ENCODE measurements at regions not wholly inside any gene's neighbourhood (a gene's known extent, or its start where the extent isn't known, plus 50 kb on each side); places are given as distances from the start of the nearest gene placed in this dataset.

GRCh38 chr5:113678202-113678601, 164.7 kb downstream of the YTHDC2 start:
- Histone ChIP-seq H4K20me1 (ENCODE audit: control insufficient read depth, insufficient read depth, insufficient read length) (no peaks in the 10 kb centered on the region), H2BK5ac (ENCODE audit: insufficient read length, low read length) (no peak overlapping the region), H4K8ac (replicated peaks; ENCODE audit: insufficient read length, low read depth, low read length) (no peak overlapping the region), H3T11ph (ENCODE audit: low read length) (no peak overlapping the region), H3K4ac (ENCODE audit: low read depth, low read length) (no peak overlapping the region), H2BK20ac (ENCODE audit: low read depth, low read length, poor library complexity, severe bottlenecking) (no peak overlapping the region), H2AK5ac (ENCODE audit: insufficient read length, low read length) (no peak overlapping the region), H3K27me3 (ENCODE audit: insufficient read depth, low read length) (no peaks in the 10 kb centered on the region), H3K23me2 (ENCODE audit: insufficient read length, low read depth, low read length, poor library complexity, severe bottlenecking) (no peaks in the 10 kb centered on the region), H2BK15ac (ENCODE audit: low read depth, low read length) (no peak overlapping the region), H2BK120ac (ENCODE audit: low read depth, low read length, poor library complexity, severe bottlenecking) (no peak overlapping the region), H3K79me2 (ENCODE audit: insufficient read depth, low read length) (no peaks in the 10 kb centered on the region), H4K5ac (ENCODE audit: insufficient read length, low read depth, low read length) (no peak overlapping the region), H3K56ac (ENCODE audit: insufficient read length, low read depth, low read length) (no peak overlapping the region), H4K91ac (ENCODE audit: insufficient read length, low read depth, low read length) (no peak overlapping the region), H2AFZ (ENCODE audit: low read length) (no peak overlapping the region), H3K4me2 (ENCODE audit: insufficient read depth, insufficient read length, low read length) (no peak overlapping the region), H3K27ac (ENCODE audit: insufficient read length, low read depth, low read length) (no peak overlapping the region), H3K4me1 (ENCODE audit: insufficient read depth, low read length) (no peaks in the 10 kb centered on the region), H3K23ac (ENCODE audit: insufficient read length, low read depth, low read length) (no peak overlapping the region), H2BK12ac (ENCODE audit: insufficient read length, low read depth, low read length) (no peak overlapping the region), H3K9me3 (ENCODE audit: control insufficient read depth, low read depth, low read length) (peaks cover 12% of the 10 kb centered on the region), H3K9ac (ENCODE audit: extremely low read depth, insufficient read length, low read length) (no peak overlapping the region), H3K18ac (ENCODE audit: insufficient read length, low read depth, low read length) (no peak overlapping the region), H3K79me1 (ENCODE audit: insufficient read depth, low read depth, low read length, poor library complexity, severe bottlenecking) (no peaks in the 10 kb centered on the region), H3K14ac (ENCODE audit: insufficient read depth, low read length) (no peak overlapping the region)
- peaks cover 28 to 29% of the 10 kb centered on the region in 2 experiments for H3K4me1 Mint-ChIP-seq
- peaks cover 18 to 20% of the 10 kb centered on the region in 2 experiments for H3K9me3 Mint-ChIP-seq
- H3K4me3 Mint-ChIP-seq = no peak overlapping the region
- H3K27me3 Mint-ChIP-seq (ENCODE audit: low read depth) = no peaks in the 10 kb centered on the region
- peaks cover 6 to 20% (median 20%) of the 10 kb centered on the region in 3 experiments for H3K36me3 Mint-ChIP-seq (ENCODE audit: insufficient read depth in 1 of 3, low read depth in 3 of 3)
- H3K27ac Mint-ChIP-seq = no peak overlapping the region
- DNase-seq = no peak
- TF ChIP-seq CTCF (conservative IDR thresholded peaks at IDR 0.05) = no peak
- no CpG with 5 or more reads among the region's 1 CpG for WGBS (ENCODE audit: extremely low coverage, insufficient read length, low lambda C conversion rate)
